Activated CD8-positive, alpha-beta T cell treated with anti-CD3 and anti-CD28 coated beads, Interleukin-2, amount 10 ng/mL, durations not matched to agents 7 days and 5 days (primary cell): ENCODE measurements at regions not wholly inside any gene's neighbourhood (a gene's known extent, or its start where the extent isn't known, plus 50 kb on each side); places are given as distances from the start of the nearest gene placed in this dataset.

Source experiments
- ATAC-seq: fragments of 150-1000 bp; cut with Tn5 transposase; one replicate; pipeline ENCODE4 v1.10.0; 2021; ENCODE audit warnings: moderate library complexity
- CTCF ChIA-PET: fragments of 350-600 bp; sonication (Branson Sonifier 250); formaldehyde crosslinking; loops from one replicate; lab custom pipeline; 2021; ENCODE audit warnings: antibody characterized with exemption; lab: Charles Lee
- POLR2A ChIA-PET: fragments of 350-600 bp; sonication (Branson Sonifier 250); formaldehyde crosslinking; loops from one replicate; lab custom pipeline; 2021; ENCODE audit warnings: antibody characterized with exemption; lab: Charles Lee
- DNase-seq: peaks from one replicate; pipeline ENCODE4 v3.0.0-alpha.2; 2020
- H3K27ac Mint-ChIP-seq: one replicate; pipeline ENCODE4 v1.8.0; 2021; ENCODE audit warnings: mild to moderate bottlenecking, mixed read lengths
- H3K27me3 Mint-ChIP-seq: one replicate; pipeline ENCODE4 v1.8.0; 2021; ENCODE audit warnings: low read depth, mixed read lengths
- H3K36me3 Mint-ChIP-seq: one replicate; pipeline ENCODE4 v1.8.0; 2021; ENCODE audit warnings: low read depth, mixed read lengths
- H3K4me1 Mint-ChIP-seq: one replicate; pipeline ENCODE4 v1.8.0; 2021; ENCODE audit warnings: low read depth, mixed read lengths
- H3K4me3 Mint-ChIP-seq: one replicate; pipeline ENCODE4 v1.8.0; 2021; ENCODE audit warnings: mild to moderate bottlenecking, mixed read lengths
- H3K9me3 Mint-ChIP-seq: one replicate; pipeline ENCODE4 v1.8.0; 2022; ENCODE audit warnings: mixed read lengths; ENCODE audit not compliant: insufficient read depth

DNA sequence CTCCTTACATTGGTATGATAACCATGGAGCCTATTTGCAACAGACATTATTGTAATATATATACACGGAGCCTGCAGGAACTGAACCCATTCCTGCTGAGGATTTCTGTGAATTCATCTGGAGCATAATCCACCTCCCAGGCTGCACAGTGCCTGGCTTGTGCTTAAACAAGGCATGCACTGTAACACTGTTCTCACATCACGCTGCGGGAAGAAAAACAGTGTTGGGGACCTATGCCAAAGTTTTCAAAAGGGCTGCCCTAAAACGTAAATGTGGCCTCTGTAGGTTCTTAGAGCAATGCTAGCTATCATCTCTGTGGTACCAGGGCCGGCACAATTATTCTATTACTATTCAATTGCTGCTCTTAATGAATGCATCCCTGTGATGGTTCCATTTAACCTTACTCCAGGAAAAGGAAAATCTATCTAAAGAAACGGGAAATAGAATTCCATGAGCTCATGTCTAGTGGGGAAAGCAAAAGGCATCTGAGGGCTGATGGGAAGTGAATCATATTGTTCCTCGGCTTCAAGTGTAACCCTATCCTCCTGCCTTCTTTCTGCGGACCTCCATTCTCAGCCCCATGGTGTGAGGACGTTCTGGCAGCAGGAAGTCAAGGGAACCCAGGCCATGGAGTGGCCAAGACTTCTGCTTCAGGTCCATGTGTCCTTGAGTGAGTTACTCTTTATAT lies 525.5 kb downstream of the SOX6 start:
- DNase-seq = no peak
- Mint-ChIP-seq H3K4me1 (no peaks in the 10 kb centered on the region), H3K27ac (no peak overlapping the region), H3K9me3 (no peaks in the 10 kb centered on the region), H3K4me3 (no peak overlapping the region), H3K36me3 (no peaks in the 10 kb centered on the region), H3K27me3 (no peaks in the 10 kb centered on the region)
- no peak for ATAC-seq
- POLR2A ChIA-PET = no interaction called here
- CTCF ChIA-PET = interaction anchor here (0.9 kb wide), 1 partner anchor 12 kb away, joined by 3 read pairs; no protein-coding TSS in a partner anchor

DNA sequence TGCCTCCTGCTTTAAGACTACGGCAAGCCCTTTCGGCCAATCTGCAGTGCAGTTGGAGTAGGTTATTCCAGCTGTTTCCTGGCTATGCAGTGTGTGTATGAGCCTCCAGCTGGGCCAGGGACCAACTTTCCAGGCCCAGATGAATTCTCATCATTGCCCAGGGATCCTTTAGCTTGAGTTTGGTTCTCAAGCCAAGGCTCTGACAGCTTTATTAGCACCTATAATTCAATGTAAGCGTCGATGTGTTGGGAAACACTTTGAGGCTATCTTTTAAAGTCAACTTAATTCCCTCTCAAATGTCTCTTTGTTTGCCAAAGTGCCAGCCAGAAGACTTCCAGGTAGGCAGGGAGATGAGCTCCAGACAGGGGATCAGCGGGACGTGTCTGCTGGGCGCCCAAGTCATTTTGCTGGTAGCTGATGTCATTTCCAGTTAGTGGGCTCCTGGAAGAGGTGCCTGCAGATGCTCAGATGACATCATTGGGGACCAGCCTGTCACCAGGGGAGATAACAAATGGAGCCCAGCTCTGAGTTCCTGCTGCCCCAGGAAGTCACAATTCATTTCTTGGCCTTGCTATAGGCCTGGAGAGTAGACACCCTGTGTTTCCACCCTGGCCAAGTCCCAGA lies 520.4 kb downstream of the SOX6 start:
- CTCF ChIA-PET = no interaction called here
- H3K4me3 Mint-ChIP-seq = no peak overlapping the region
- H3K4me1 Mint-ChIP-seq = no peaks in the 10 kb centered on the region
- no peak for DNase-seq
- no peak for ATAC-seq
- POLR2A ChIA-PET = no interaction called here
- no peak overlapping the region for H3K27ac Mint-ChIP-seq
- no peaks in the 10 kb centered on the region for H3K27me3 Mint-ChIP-seq
- no peaks in the 10 kb centered on the region for H3K36me3 Mint-ChIP-seq
- no peaks in the 10 kb centered on the region for H3K9me3 Mint-ChIP-seq

DNA sequence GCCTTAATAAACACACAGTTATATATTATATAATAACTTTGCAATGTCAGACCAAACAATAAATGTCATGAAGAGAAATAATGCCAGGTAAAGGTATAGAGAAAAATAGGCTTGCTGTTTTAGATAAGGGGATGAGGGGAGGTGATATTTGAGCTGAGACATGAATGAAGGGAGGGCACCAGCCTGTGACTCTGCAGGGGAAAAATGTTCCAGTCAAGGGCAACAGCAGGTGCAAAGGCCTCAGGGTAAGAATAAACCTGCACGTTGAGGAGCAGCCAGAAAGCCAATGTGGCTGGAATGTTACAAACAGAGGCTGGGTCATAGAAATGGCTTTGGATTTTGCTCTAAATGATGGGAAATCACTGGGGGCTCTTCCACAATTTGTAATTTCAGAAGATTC lies 519.6 kb downstream of the SOX6 start:
- no peaks in the 10 kb centered on the region for H3K9me3 Mint-ChIP-seq
- H3K27me3 Mint-ChIP-seq = no peaks in the 10 kb centered on the region
- ChIA-PET POLR2A (no interaction called here), CTCF (no interaction called here)
- no peak overlapping the region for H3K27ac Mint-ChIP-seq
- no peaks in the 10 kb centered on the region for H3K36me3 Mint-ChIP-seq
- H3K4me3 Mint-ChIP-seq = no peak overlapping the region
- DNase-seq = no peak
- no peak for ATAC-seq
- no peaks in the 10 kb centered on the region for H3K4me1 Mint-ChIP-seq

DNA sequence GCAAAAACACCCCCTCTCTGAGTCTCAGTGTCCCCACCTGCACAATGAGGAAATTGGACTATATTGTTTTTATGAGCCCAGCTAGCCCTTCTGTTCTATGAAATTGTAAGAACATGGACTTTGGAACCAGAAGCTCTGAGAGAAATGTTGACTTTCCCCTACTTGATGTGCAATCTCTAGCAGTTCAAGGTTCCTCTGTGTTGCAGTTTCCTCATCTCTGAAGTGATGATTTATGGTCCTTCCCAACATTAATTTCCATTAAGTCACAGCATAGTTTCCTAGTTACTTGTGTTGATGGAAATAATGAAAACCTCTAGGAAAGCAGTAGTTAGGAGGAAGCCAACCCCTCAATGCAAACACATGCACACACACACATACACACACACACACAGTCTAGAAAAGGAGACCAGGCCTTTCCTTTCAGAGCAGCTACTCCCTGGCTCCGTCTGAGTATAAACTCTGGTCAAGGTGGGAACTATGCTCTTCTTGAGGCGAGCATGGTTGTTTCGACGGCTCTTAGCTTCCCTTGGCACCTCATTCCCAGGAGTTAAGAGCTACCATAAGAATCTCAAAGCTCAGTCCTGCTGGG lies 518.4 kb downstream of the SOX6 start:
- CTCF ChIA-PET = no interaction called here
- H3K36me3 Mint-ChIP-seq = no peaks in the 10 kb centered on the region
- H3K27ac Mint-ChIP-seq = no peak overlapping the region
- no peaks in the 10 kb centered on the region for H3K4me1 Mint-ChIP-seq
- H3K4me3 Mint-ChIP-seq = no peak overlapping the region
- DNase-seq (no peak), ATAC-seq (no peak)
- H3K27me3 Mint-ChIP-seq = no peaks in the 10 kb centered on the region
- H3K9me3 Mint-ChIP-seq = no peaks in the 10 kb centered on the region
- POLR2A ChIA-PET = interaction anchor here (0.6 kb wide), 1 partner anchor 16 kb away, joined by 3 read pairs; no protein-coding TSS in a partner anchor

DNA sequence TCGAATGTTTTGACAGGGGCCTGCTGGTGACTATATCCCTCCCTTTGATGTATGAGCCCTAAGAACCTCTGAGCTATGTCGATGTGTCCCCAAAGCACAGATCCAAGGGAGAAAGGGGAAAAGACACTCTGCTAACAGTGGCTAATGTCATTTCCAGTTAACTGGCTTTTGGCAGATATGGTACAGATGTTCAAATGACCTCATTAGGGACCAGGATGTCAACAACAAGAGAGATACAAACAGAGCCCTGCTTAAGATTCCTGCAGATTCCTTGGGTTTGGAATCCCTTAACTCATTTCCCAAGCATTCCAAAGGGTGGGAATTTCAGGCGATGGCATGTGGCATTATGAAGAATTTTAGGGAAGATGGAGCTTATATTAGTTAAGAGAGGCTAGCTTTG lies 517.3 kb downstream of the SOX6 start:
- CTCF ChIA-PET = no interaction called here
- Mint-ChIP-seq H3K4me1 (no peaks in the 10 kb centered on the region), H3K27ac (no peak overlapping the region), H3K36me3 (no peaks in the 10 kb centered on the region), H3K9me3 (no peaks in the 10 kb centered on the region), H3K27me3 (no peaks in the 10 kb centered on the region), H3K4me3 (no peak overlapping the region)
- POLR2A ChIA-PET = no interaction called here
- DNase-seq (no peak), ATAC-seq (no peak)

DNA sequence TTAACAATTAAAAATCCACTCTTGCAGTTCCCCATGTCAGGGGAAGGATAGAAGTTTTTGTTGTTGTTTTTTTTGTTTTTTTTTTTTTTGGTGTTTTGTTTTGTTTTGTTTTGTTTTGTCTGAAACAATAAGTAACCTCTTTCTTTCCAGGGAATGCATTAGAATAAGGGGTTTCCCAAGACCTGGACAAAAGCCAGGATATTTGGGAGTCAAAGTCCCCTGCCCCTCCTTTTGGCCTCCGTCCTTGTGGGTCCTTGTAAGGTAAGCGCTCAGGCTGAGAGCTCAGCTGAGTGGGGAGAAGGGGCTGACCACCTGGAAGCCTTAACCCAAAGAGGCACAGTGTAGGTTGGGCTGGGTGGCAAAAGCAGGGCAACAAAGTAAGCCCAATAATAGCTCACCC lies 515.4 kb downstream of the SOX6 start:
- H3K27me3 Mint-ChIP-seq = no peaks in the 10 kb centered on the region
- ChIA-PET POLR2A (no interaction called here), CTCF (no interaction called here)
- H3K36me3 Mint-ChIP-seq = no peaks in the 10 kb centered on the region
- ATAC-seq (no peak), DNase-seq (no peak)
- no peak overlapping the region for H3K4me3 Mint-ChIP-seq
- no peaks in the 10 kb centered on the region for H3K4me1 Mint-ChIP-seq
- no peaks in the 10 kb centered on the region for H3K9me3 Mint-ChIP-seq
- no peak overlapping the region for H3K27ac Mint-ChIP-seq

DNA sequence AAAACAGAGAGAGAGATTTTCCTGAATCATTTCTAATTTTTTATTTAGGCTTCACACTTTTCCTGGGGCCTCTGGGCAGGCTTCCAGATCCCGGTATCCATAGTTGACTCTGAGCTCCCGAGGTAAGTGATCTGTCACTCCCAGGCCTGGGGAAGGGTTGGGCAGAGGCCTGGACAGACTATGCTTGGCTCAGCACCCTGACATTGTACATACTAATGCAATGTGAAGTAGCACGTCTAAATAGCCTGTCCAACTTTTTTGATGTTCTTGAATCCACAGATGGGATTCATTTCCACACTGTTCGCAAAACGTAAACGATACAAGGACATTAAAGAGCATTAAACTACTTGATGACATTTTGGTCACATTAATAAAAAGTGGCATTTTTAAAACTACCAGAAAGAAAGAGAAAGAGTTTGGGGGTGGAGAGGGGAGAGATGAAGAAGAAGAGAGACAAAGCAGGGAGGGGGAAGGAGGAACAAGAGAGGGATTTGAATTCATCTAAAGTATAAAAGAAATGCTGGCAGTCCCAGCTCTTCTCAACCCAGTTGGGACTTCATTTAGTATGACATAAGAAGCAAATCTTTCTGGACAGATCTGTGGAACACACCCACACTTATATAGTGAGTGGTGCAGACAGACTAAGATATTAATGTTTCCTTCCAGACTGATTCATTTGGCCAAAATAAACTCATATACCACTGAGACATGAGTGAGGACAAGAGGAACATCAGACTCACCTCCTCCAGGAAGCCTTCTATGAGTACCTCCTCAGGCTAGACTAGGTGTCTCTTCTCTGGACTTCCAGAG lies 514.2 kb downstream of the SOX6 start:
- Mint-ChIP-seq H3K9me3 (no peaks in the 10 kb centered on the region), H3K4me1 (no peaks in the 10 kb centered on the region), H3K27me3 (no peaks in the 10 kb centered on the region), H3K4me3 (no peak overlapping the region), H3K27ac (no peak overlapping the region), H3K36me3 (no peaks in the 10 kb centered on the region)
- no peak for DNase-seq
- no peak for ATAC-seq
- POLR2A ChIA-PET = no interaction called here
- CTCF ChIA-PET = no interaction called here

DNA sequence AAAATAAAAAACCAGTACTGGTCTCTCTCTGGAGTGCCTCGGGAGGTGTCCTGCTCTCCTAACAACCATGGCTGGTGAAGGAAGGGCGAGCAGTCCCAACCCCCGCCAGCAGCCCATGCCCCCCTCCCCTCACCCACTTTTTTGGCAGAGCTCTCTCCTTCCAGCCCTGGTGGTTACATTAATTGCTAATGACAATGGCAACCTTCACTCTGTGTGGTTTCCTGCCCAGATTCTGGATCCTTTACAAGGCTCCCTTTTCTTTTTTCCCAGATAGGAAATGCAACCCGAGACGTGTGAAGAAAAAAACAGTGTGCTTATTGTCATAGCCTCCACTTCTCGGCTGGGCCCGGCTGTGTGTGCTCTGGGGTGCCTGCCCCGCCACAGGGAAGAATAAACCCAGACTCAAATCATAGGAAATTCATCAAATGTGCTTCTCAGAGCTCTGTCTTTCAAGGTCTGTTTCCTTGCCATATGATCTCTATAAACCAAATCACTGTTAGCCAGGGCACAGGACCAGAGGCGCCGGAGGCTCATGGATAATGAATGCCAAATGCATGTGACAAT lies 513.0 kb downstream of the SOX6 start:
- no peak for DNase-seq
- no peaks in the 10 kb centered on the region for H3K4me1 Mint-ChIP-seq
- no peaks in the 10 kb centered on the region for H3K27me3 Mint-ChIP-seq
- ChIA-PET CTCF (no interaction called here), POLR2A (no interaction called here)
- H3K36me3 Mint-ChIP-seq = no peaks in the 10 kb centered on the region
- no peaks in the 10 kb centered on the region for H3K9me3 Mint-ChIP-seq
- H3K4me3 Mint-ChIP-seq = no peak overlapping the region
- no peak for ATAC-seq
- H3K27ac Mint-ChIP-seq = no peak overlapping the region

DNA sequence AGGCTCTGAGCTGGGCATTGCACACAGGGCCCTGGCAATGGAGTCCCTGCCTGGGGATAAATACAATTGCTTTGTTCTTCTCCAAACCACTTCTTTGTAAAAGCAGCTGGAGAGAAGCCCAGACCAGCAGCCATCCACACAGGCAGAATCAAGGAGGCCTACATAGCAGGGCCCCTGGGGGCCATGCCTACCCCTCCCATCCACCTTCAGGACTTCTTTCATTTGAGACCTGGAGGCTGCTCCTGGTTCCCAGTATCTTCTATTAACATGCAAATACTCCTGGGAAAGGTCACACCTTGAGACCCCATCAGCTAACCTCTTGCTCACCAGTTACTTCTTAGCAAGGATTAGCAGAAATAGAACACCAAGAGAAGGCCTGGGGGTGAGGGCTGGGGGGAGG lies 511.1 kb downstream of the SOX6 start:
- H3K4me3 Mint-ChIP-seq = no peak overlapping the region
- ATAC-seq = no peak
- no peaks in the 10 kb centered on the region for H3K4me1 Mint-ChIP-seq
- no peaks in the 10 kb centered on the region for H3K27me3 Mint-ChIP-seq
- POLR2A ChIA-PET = no interaction called here
- CTCF ChIA-PET = no interaction called here
- no peak overlapping the region for H3K27ac Mint-ChIP-seq
- H3K9me3 Mint-ChIP-seq = no peaks in the 10 kb centered on the region
- no peaks in the 10 kb centered on the region for H3K36me3 Mint-ChIP-seq
- no peak for DNase-seq

DNA sequence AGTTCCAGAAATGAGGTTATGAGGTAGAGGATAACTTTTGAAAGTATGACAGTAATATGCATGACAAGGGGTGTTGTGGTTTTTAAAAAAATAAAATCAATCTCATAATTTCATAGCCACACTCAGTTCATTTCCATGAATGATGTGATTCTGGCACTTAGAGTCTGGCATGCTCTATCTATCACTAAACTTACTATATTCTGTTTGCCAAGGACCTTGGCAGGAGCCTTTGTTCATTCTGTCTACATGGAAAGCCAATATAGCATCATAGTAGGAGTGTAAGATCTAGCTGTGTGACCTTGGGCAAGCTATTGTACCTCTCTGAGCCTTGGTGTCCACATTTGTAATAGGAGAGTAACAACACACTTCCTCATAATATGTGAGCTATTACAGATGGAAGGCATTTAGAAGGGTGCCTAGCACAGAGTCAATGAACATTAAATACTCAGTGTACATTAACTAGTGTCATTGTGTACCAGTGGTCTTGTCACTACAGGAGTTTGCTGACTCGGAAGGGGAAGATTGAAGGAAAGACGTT lies 507.6 kb downstream of the SOX6 start:
- ATAC-seq = no peak
- no peaks in the 10 kb centered on the region for H3K27me3 Mint-ChIP-seq
- ChIA-PET CTCF (no interaction called here), POLR2A (no interaction called here)
- no peaks in the 10 kb centered on the region for H3K9me3 Mint-ChIP-seq
- H3K27ac Mint-ChIP-seq = no peak overlapping the region
- no peaks in the 10 kb centered on the region for H3K4me1 Mint-ChIP-seq
- no peak for DNase-seq
- H3K4me3 Mint-ChIP-seq = no peak overlapping the region
- no peaks in the 10 kb centered on the region for H3K36me3 Mint-ChIP-seq

DNA sequence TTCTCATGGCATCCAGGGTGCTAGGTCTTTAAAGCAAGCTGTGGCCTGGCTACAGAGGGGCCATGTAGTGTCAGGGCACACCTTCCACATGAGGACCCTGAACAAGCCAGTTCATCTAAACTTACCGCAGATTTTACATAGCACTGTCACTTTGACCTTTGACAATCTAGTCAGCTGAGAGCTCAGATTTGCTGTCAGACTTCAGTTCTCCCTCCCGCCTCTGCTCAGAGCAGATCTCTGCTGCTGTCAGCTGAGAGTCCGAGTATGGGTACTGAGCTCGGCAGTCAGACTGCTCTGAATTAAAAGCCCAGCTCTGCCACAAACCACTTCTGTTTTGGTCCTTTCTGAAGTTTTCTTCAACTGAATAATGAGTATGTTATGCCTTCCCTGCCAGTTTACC lies 507.1 kb downstream of the SOX6 start:
- POLR2A ChIA-PET = no interaction called here
- DNase-seq (no peak), ATAC-seq (no peak)
- CTCF ChIA-PET = no interaction called here
- Mint-ChIP-seq H3K4me3 (no peak overlapping the region), H3K4me1 (no peaks in the 10 kb centered on the region), H3K27me3 (no peaks in the 10 kb centered on the region), H3K36me3 (no peaks in the 10 kb centered on the region), H3K9me3 (no peaks in the 10 kb centered on the region), H3K27ac (no peak overlapping the region)
